OCI-M1 (cell line): ENCODE measurements at regions not wholly inside any gene's neighbourhood (a gene's known extent, or its start where the extent isn't known, plus 50 kb on each side); places are given as distances from the start of the nearest gene placed in this dataset.
A peak's percentile ranks its signal among the peaks of the same experiment; 100 is the strongest.

Experiments
- DNase-seq: peaks from one replicate; lab custom pipeline; 2025; lab: John Stamatoyannopoulos, UW

DNA sequence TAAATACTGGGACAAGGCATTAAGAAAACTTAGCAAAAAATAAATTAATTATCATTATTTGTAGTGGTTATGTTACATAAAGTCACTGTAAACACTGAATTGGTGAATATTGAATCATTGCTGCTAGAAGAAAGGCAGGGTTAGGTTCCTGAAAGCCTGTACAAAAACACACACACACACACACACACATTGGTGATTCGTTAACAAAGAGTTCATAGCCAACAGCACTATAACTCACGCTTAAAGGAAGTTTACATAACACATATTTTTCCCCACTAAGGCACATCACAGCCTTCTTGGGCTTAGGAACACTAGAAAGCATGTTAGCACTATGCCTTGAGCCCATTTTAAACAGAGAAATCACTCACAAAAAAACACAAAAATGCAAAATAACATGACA, 690.0 kb upstream of the PIK3C3 start:
- no peak for DNase-seq

DNA sequence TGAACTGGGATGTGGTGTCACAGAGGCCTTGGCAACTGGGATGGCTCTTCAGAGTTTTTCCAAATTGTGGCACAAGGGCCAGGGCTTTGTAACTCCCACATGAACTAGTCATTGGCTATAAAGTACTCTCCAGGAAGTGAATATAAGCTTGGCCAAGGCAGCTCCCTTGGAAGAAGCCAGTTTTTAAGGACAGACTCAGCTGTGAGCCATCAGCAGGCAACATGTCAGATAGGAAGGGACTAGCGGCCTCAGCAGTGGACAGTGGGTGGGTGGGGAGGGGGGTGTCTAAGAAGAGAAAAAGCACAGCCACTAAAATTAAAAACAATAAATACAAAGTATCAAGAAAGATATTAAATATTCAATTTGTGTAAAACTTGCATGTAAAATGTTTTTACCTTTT, 691.1 kb upstream of the PIK3C3 start:
- DNase-seq = no peak

- DNase-seq = no peak
Observed at GRCh38 chr18:41262688-41263087, 692.3 kb upstream of the PIK3C3 start.

DNA sequence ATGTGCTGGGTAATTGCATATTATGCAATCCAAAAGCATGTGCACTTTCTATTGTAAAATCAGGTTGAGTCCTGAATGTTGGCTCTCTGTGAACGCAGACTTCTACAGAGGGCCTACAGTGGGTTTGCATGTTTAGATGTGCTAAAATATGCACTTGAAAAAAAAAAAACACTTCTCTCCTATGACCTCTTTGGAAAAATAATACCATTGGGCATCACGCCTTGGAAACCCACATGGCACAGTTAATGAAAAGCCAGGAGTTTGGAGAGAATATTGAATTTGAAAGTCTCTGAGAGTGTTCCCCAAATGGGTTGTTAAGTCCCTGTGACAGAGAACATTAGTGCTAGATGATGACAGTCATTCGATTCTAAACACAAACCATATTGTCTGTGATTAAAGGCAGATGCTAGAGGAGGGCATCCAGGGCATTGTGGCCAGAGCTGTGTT, 710.4 kb upstream of the PIK3C3 start:
- no peak for DNase-seq

DNA sequence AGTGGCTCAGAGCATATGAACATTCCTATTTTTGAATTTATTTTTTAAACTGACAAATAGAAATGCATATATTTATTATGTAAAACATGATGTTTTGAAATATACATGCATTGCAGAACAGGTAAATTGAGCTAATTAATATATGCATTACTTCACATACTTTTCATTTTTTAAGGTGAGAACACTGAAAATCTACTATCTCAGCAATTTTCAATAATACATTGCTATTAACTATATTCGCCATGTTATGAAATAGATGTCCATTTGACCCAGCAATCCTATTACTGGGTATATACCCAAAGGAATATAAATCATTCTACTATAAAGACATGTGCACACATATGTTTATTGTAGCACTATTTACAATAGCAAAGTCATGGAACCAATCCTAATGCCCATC, 717.7 kb upstream of the PIK3C3 start:
- no peak for DNase-seq

- DNase-seq = no peak
Observed at GRCh38 chr18:41231681-41232080, 723.4 kb upstream of the PIK3C3 start.

- no peak for DNase-seq
Observed at GRCh38 chr18:41227993-41228392, 727.0 kb upstream of the PIK3C3 start.

DNA sequence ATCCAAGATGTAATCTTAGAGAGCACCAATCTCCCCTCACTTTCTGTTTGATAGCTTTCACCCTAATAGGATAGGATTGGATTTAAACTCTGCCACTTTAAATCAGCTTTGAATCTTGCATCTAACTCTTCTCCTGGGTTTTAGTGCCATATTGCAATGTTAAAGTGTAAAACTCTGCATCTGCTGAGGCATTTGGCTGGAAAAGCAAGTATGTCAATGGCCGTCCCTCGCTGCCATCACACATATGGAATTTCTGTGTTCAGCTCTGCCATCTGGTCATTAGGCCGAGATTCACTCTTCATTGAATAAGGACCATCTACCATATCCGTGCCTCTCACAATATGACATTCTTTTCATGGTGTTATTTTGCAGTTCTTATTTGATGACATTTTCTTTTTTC, 728.1 kb upstream of the PIK3C3 start:
- no peak for DNase-seq

DNA sequence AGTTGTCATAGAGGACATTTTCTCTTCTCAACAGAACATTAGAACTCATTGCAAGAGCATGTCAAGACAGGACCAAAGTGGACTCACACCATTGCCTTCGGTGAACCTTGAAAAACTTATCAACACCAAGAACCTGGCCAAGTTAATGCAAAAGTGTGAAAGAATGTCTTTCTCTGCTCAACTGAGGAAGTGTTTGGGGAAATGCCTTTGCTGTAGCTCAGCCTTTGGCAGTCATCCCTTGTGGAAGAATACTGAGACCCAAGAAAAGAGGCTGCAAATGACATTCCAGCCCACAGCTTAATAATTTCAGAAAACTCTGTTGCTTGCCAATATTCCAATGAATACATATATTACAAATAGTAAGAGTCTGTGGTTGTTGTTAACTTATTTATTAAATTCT, 728.8 kb upstream of the PIK3C3 start:
- no peak for DNase-seq

- no peak for DNase-seq
Observed at GRCh38 chr18:41216341-41217003, 738.6 kb upstream of the PIK3C3 start.

- DNase-seq = no peak
Observed at GRCh38 chr18:41207706-41208105, 747.3 kb upstream of the PIK3C3 start.

- no peak for DNase-seq
Observed at GRCh38 chr18:41206341-41206830, 748.6 kb upstream of the PIK3C3 start.

GRCh38 chr18:41199212-41199611, 755.8 kb upstream of the PIK3C3 start:
- DNase-seq = no peak

DNA sequence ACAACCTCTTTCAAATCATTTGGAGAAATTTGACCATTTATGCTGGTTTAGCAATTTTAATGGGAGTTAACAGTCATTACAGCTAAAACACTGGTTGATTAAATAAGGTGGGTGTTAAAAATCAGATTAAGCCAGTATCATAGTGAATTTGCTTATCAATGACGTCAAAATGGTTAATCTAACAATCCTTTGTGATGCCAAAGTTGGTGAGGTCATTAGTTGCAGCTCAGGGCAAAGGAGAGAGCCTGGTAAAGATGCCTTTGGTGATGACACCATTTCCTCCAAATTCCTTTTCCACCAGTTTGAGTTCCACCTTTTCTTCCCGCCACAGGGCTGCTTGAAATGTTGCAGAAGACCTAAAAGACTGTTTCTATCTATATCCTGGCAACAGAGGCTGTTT, 757.1 kb upstream of the PIK3C3 start:
- DNase-seq = no peak

DNA sequence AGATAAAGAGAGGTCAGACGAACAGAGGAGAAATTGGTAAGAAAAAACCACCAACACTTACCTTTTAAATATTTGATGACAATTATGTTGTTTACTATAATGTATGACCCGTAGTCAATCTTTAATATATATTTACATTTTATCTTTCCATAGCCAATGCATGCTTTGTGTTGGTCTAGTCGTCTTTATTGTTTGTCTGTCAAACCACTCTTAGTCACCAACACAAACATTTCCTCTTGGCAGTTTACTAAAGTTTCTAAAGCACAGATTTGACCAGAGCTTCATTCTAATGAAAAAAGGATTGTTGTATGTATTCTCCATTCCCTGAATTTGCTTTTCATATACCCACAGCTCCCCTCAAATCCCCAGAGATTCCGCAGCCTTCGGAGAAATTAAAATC, 784.7 kb upstream of the PIK3C3 start:
- DNase-seq = no peak

DNA sequence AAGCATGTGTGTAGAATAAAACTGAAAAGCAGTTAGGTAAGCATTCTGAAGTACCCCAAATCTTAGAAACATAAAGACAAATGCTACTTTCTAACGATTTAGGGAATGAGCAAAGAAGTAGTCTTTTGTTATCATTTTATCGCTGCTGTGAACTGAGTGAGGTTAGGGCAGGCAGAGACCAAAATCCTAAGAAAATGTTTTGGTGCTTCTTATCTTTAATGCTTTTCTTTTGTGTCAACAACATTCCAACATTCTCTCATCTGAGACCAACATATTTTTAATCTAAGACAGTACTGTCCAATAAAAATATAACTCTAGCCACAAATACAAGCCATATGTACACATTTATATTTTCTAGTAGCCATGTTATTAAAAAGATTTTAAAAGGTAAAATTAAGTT, 789.4 kb upstream of the PIK3C3 start:
- no peak for DNase-seq

DNA sequence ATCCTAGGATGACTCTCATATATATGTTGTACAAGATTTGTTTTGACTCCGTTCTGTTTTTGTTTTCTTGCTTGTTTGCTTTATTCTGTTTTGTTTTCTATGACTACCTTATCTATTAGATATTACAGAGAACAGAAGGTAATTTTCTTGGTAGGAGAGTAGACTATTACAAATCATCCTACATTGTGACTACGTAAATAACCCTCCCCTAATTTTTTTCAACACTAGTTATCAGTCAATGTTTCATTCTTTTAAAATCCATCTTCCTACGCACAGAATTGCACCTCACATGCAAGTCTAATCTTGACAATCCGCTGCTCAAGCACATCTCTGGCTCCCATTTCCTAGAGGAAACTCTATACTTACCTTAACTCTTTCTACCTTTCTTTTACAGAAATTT, 792.3 kb upstream of the PIK3C3 start:
- DNase-seq = no peak

GRCh38 chr18:41162191-41162590, 792.8 kb upstream of the PIK3C3 start:
- DNase-seq = no peak

DNA sequence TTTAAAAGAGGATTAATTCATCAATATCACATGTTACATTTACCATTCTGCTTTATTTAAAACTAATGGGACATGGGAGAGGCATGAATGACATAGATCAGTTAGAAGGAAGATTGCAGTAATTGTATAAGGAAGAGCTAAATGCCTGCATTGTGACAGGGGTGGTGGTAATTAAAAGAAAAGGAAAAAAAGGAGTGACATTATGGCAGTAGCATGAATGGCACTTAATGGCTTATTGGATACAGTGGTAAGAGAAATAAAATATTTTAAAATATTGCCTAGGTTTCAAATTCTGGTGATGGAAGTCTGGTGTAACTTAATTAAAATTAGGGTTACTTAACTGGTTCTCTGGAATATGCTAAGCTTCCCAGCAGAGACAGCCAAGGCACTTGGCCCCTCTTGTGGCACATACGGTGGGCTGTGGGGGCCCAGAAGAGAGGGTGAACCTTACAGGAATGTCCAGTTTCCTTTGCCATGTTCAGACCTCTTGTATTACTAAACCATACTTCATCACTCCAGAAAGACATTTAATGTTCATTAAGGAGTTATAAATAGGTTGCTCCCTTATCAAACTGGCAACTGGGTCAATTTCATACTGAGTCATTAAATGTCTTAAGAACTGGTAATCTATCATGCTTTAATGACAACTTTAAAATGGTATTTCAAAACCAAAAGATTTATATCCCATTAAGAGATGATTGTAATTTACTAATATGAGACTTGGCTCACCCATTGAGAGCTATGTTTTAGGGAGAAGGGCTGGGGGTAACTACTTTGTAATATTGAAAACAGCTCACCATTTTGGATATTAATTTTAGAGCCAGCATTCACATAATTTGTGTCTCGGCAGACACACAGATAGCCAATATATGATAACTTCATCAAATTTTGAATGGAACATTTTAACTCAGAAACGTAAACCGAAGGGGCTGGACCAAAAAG, 798.9 kb upstream of the PIK3C3 start:
- no peak for DNase-seq

DNA sequence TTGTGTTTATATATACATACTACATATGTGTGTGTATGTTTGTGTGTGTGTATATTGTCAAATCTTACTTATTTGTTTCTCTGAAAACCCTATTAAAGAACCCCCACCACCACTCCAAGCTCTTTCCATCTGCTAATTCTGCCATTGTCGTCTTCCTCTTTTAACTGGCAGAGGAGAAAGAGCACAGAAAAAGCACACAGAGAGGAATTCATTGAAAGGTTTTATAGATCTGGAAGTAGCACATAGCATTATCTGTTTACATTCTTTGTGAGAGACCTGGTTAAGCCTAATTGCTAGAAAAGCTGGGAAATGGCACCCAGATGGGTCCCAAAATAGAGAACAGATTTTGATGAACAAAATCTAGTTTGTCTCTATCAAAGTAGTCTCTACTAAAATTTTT, 800.0 kb upstream of the PIK3C3 start:
- no peak for DNase-seq

- DNase-seq = no peak
Observed at GRCh38 chr18:41153871-41154270, 801.2 kb upstream of the PIK3C3 start.

DNA sequence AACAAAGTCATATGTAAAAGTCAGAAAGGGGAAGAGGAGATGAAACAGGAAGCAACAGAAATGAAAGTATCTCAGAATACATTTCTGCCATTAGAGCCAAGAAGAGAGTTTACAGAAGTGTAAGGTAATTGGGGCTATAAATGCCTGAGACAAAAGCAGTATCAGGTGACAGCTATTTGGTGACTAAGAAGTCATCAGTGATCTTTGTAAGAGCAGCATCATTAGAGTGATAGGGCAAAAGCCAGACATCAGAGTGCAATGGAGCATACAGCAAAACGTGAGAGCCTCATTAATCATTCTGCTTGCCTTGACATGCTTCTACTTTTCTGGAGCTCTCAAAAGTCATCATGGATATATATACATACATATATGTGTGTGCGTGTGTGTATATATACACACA, 804.7 kb upstream of the PIK3C3 start:
- DNase-seq = peak; percentile 22

DNA sequence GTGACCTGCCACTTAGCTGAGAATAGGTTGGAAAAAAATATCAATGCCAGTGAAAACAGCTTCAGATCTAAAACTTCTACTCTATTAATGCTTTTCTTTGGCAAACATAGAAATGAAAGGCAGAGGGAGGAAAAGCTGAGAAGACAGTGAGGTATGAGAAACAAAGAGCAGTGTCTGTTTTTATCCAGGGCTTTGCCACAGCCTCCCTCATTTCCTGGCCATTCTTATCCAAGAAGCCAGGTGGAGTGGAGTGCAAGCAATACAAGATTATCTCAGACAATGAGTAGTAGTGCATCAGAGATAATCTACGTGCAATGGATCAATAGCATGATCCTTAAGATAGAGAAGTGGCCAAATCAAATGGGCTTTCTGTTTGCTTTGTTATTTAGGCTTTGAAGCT, 808.7 kb upstream of the PIK3C3 start:
- no peak for DNase-seq
